ENCODE measurements at regions not wholly inside any gene's neighbourhood (a gene's known extent, or its start where the extent isn't known, plus 50 kb on each side); places are given as distances from the start of the nearest gene placed in this dataset.
"Not testable (repeated sequence)": the region's sequence is repeated elsewhere in the genome, so short reads cannot be mapped to it uniquely, and the experiment has no call there.

GRCh38 chr18:78420116-78420515, 559.5 kb upstream of the SALL3 start:
- Mint-ChIP-seq H3K4me1 (ENCODE audit: low read depth) (no peaks in the 10 kb centered on the region), H3K27me3 (ENCODE audit: low read depth) (no peaks in the 10 kb centered on the region), H3K27ac (no peak overlapping the region), H3K36me3 (ENCODE audit: low read depth) (no peaks in the 10 kb centered on the region), H3K9me3 (no peaks in the 10 kb centered on the region), H3K4me3 (no peak overlapping the region)
- no peak for DNase-seq (ENCODE audit: low spot score)

DNA sequence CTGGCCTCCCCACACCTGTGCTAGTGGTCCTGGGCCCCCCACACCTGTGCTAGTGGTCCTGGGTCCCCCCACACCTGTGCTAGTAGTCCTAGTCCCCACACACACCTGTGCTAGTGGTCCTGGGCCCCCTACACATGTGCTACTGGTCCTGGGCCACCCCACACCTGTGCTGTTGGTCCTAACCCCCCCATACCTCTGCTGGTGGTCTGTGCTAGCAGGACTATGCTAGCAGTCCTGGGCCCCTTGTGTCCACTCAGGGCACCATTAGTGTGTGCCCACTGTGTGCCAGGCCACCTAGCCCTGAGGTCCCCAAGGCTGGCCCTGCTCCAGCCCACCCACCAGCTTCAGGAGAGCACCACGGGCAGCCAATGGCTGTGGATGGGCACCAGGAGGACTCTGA, 558.2 kb upstream of the SALL3 start:
- DNase-seq (ENCODE audit: low spot score), result no peak
- H3K4me1 Mint-ChIP-seq (ENCODE audit: low read depth), result no peaks in the 10 kb centered on the region
- H3K27me3 Mint-ChIP-seq (ENCODE audit: low read depth), result no peaks in the 10 kb centered on the region
- no peaks in the 10 kb centered on the region for H3K36me3 Mint-ChIP-seq (ENCODE audit: low read depth)
- no peak overlapping the region for H3K27ac Mint-ChIP-seq
- no peaks in the 10 kb centered on the region for H3K9me3 Mint-ChIP-seq
- H3K4me3 Mint-ChIP-seq, result no peak overlapping the region

- Mint-ChIP-seq H3K9me3 (no peaks in the 10 kb centered on the region), H3K36me3 (ENCODE audit: low read depth) (no peaks in the 10 kb centered on the region), H3K4me3 (no peak overlapping the region), H3K4me1 (ENCODE audit: low read depth) (no peaks in the 10 kb centered on the region), H3K27ac (no peak overlapping the region), H3K27me3 (ENCODE audit: low read depth) (no peaks in the 10 kb centered on the region)
- no peak for DNase-seq (ENCODE audit: low spot score)
Measured at GRCh38 chr18:78422336-78422735, 557.3 kb upstream of the SALL3 start.

DNA sequence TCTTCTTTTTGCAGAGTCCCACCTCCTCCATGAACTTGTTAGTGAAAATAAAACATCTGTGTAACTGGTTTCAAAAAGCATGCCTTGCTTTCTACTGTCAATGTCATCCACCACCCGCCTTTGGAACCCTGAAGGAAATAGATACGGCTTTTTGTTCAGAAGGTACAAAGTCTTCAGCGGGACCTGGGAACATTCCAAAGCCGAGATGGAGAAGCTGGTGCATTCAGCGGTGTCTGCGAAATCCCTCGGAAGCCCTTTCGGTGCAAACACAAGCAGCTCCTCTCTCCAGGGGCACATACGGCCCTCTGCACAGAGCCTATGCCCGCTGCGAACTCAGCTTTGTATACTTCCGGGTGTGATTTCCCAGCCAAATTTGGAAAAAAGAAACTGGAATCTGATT, 555.8 kb upstream of the SALL3 start:
- Mint-ChIP-seq H3K27me3 (ENCODE audit: low read depth) (no peaks in the 10 kb centered on the region), H3K27ac (no peak overlapping the region), H3K36me3 (ENCODE audit: low read depth) (no peaks in the 10 kb centered on the region), H3K4me1 (ENCODE audit: low read depth) (no peaks in the 10 kb centered on the region), H3K9me3 (no peaks in the 10 kb centered on the region), H3K4me3 (no peak overlapping the region)
- DNase-seq (ENCODE audit: low spot score), result no peak

DNA sequence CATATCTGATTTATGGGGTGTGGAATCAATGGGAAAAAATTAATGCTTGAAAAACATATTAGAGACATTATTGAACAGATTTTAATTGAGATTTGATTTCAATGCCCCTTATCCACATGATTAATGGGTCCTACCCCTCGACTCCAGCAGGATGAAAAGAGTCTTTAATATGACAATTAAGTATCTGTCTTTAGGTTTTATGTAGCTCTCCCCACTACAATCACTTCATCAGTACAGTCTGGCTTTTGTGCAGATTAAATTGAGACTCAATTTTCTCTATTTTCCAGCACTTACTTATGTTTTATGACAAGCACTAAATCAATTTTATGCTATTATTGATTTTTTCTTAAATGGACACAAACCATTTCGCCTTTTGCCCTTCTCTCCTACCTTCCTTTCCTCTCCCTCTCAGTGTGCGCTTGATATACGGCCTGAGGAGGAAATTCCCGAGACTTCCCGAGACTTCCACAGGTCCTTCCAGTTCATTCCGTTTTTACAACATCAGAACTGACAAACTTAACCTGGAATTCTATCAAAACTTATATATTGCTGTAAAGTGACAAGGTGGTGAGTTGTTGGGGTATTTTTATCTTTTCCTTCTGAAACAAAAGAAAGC, 555.1 kb upstream of the SALL3 start:
- no peaks in the 10 kb centered on the region for H3K36me3 Mint-ChIP-seq (ENCODE audit: low read depth)
- H3K4me3 Mint-ChIP-seq, result no peak overlapping the region
- no peaks in the 10 kb centered on the region for H3K9me3 Mint-ChIP-seq
- no peak for DNase-seq (ENCODE audit: low spot score)
- no peaks in the 10 kb centered on the region for H3K27me3 Mint-ChIP-seq (ENCODE audit: low read depth)
- H3K4me1 Mint-ChIP-seq (ENCODE audit: low read depth), result no peaks in the 10 kb centered on the region
- H3K27ac Mint-ChIP-seq, result no peak overlapping the region

GRCh38 chr18:78425019-78425412, 554.6 kb upstream of the SALL3 start:
- no peaks in the 10 kb centered on the region for H3K4me1 Mint-ChIP-seq (ENCODE audit: low read depth)
- H3K36me3 Mint-ChIP-seq (ENCODE audit: low read depth), result no peaks in the 10 kb centered on the region
- DNase-seq (ENCODE audit: low spot score), result no peak
- H3K27ac Mint-ChIP-seq, result no peak overlapping the region
- H3K27me3 Mint-ChIP-seq (ENCODE audit: low read depth), result no peaks in the 10 kb centered on the region
- H3K9me3 Mint-ChIP-seq, result no peaks in the 10 kb centered on the region
- H3K4me3 Mint-ChIP-seq, result no peak overlapping the region

DNA sequence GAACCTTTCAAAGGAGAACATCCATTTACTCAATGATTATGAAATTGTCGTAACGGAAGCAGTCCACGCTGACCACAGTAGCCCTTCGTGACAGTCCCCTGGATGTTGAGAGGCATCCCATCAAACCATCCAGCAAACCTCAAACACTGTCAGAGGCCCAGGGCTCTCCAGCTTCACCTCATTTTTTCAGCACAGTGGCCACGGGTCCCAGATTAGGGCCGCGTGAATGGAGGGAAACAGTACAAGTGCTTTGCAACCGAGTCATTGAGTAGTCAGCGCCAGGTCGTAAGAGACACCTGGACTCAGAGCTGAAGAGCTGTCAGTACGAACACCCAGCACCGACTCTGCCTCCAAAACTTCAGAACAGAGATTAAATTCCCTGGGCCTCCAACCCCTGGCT, 552.5 kb upstream of the SALL3 start:
- Mint-ChIP-seq H3K9me3 (no peaks in the 10 kb centered on the region), H3K27ac (no peak overlapping the region), H3K4me3 (no peak overlapping the region), H3K27me3 (ENCODE audit: low read depth) (no peaks in the 10 kb centered on the region), H3K36me3 (ENCODE audit: low read depth) (no peaks in the 10 kb centered on the region), H3K4me1 (ENCODE audit: low read depth) (no peaks in the 10 kb centered on the region)
- no peak for DNase-seq (ENCODE audit: low spot score)

GRCh38 chr18:78429127-78430108, 550.2 kb upstream of the SALL3 start:
- Mint-ChIP-seq H3K9me3 (peaks cover 6% of the 10 kb centered on the region), H3K36me3 (ENCODE audit: low read depth) (no peaks in the 10 kb centered on the region), H3K27ac (no peak overlapping the region), H3K4me1 (ENCODE audit: low read depth) (no peaks in the 10 kb centered on the region), H3K27me3 (ENCODE audit: low read depth) (no peaks in the 10 kb centered on the region), H3K4me3 (no peak overlapping the region)
- no peak for DNase-seq (ENCODE audit: low spot score)

DNA sequence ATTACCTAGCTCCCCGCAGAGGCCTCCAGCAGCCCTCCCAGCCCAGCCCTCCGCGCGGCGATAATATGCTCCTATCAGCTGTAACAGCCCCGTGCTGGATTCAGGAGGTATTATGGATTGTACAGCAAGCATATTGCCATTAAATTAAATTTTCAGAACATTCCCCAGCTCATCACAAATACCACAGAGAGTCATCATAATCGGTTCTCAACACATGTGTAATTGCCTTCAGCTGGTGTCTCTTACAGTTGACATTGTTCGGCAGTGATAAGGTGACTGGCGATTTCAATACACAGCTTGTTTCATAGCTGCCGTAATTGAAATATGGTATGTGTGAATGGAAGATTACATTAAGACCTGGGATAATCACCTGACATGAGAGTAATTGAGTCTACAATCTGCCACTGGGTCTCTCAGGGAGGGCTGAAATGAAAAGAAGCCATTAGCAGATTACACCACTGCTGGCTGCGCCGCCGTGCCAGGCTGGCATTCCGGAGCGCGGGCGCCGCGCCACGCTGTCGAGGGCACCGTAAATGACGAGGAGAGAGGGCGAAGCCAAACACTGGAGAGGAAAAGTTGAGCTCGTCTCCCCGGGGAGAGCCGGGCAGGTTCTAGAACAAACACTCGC, 549.4 kb upstream of the SALL3 start:
- Mint-ChIP-seq H3K4me3 (no peak overlapping the region), H3K27me3 (ENCODE audit: low read depth) (no peaks in the 10 kb centered on the region), H3K9me3 (peaks cover 7% of the 10 kb centered on the region), H3K36me3 (ENCODE audit: low read depth) (no peaks in the 10 kb centered on the region), H3K4me1 (ENCODE audit: low read depth) (no peaks in the 10 kb centered on the region), H3K27ac (no peak overlapping the region)
- DNase-seq (ENCODE audit: low spot score), result no peak

GRCh38 chr18:78431606-78432005, 548.0 kb upstream of the SALL3 start:
- Mint-ChIP-seq H3K9me3 (peaks cover 11% of the 10 kb centered on the region), H3K4me3 (no peak overlapping the region), H3K4me1 (ENCODE audit: low read depth) (no peaks in the 10 kb centered on the region), H3K27ac (no peak overlapping the region), H3K36me3 (ENCODE audit: low read depth) (no peaks in the 10 kb centered on the region), H3K27me3 (ENCODE audit: low read depth) (no peaks in the 10 kb centered on the region)
- DNase-seq (ENCODE audit: low spot score), result no peak

DNA sequence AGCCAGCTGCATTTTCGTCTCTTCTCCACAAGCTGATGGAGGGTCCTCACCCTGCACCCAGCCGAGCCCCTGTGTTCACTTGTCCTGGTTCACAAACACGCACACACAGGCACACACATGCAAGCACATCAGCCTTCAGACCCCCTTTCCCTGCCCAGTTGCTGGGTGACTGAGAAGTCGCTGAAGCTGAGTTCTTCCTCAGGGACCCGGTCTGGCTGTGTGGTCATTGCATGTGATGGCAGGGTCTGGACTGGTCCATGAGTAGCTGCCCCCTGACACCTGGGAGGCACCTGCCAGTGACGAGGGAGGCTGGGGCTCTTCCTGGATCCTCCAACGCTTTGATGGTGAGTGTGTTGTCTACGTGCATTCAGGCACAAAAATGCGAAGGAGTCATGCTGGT, 546.1 kb upstream of the SALL3 start:
- Mint-ChIP-seq H3K27me3 (ENCODE audit: low read depth) (no peaks in the 10 kb centered on the region), H3K4me3 (no peak overlapping the region), H3K9me3 (peaks cover 13% of the 10 kb centered on the region), H3K27ac (no peak overlapping the region), H3K36me3 (ENCODE audit: low read depth) (no peaks in the 10 kb centered on the region), H3K4me1 (ENCODE audit: low read depth) (no peaks in the 10 kb centered on the region)
- DNase-seq (ENCODE audit: low spot score), result no peak

DNA sequence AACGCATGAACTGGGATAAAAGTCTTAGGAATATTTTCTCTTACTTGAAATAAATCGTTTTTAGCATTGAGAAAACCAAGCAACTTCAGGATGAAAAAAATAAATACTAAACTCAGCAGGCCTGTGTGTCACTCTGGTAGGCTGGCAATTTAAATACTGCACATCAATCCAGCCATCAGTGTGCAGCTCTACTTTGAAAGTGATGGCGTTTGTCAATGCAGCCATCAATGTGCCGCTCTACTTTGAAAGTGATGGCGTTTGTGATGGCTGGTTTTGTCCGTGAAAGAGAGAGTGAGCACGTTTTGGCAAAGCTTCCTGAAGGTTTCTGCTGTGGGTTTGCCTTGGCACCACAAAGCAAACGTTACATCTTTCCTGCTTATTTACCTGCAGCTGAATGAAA, 543.5 kb upstream of the SALL3 start:
- H3K4me1 Mint-ChIP-seq (ENCODE audit: low read depth), result no peaks in the 10 kb centered on the region
- H3K4me3 Mint-ChIP-seq, result no peak overlapping the region
- DNase-seq (ENCODE audit: low spot score), result no peak
- H3K9me3 Mint-ChIP-seq, result peaks cover 20% of the 10 kb centered on the region
- no peaks in the 10 kb centered on the region for H3K36me3 Mint-ChIP-seq (ENCODE audit: low read depth)
- no peak overlapping the region for H3K27ac Mint-ChIP-seq
- no peaks in the 10 kb centered on the region for H3K27me3 Mint-ChIP-seq (ENCODE audit: low read depth)

- H3K9me3 Mint-ChIP-seq, result peaks cover 23% of the 10 kb centered on the region
- DNase-seq (ENCODE audit: low spot score); H3K36me3 Mint-ChIP-seq (ENCODE audit: low read depth); H3K27me3 Mint-ChIP-seq (ENCODE audit: low read depth); H3K4me1 Mint-ChIP-seq (ENCODE audit: low read depth); H3K27ac Mint-ChIP-seq; H3K4me3 Mint-ChIP-seq: not testable (repeated sequence)
Measured at GRCh38 chr18:78438235-78438634, 541.4 kb upstream of the SALL3 start.

GRCh38 chr18:78445880-78446279, 533.7 kb upstream of the SALL3 start:
- Mint-ChIP-seq H3K4me3 (no peak overlapping the region), H3K4me1 (ENCODE audit: low read depth) (no peaks in the 10 kb centered on the region), H3K9me3 (peaks cover 3% of the 10 kb centered on the region), H3K27ac (no peak overlapping the region), H3K36me3 (ENCODE audit: low read depth) (no peaks in the 10 kb centered on the region), H3K27me3 (ENCODE audit: low read depth) (no peaks in the 10 kb centered on the region)
- DNase-seq (ENCODE audit: low spot score), result no peak
